Hepatocyte (in vitro differentiated cells): ENCODE measurements at regions not wholly inside any gene's neighbourhood (a gene's known extent, or its start where the extent isn't known, plus 50 kb on each side); places are given as distances from the start of the nearest gene placed in this dataset.
"Not testable (repeated sequence)": the region's sequence is repeated elsewhere in the genome, so short reads cannot be mapped to it uniquely, and the experiment has no call there.

Experiments used
- DNase-seq: peaks from one replicate; pipeline ENCODE4 v3.0.0-alpha.2; 2016; ENCODE audit warnings: low spot score
- H2AFZ ChIP-seq: fragments of 200-600 bp; sonication (generic); 2 replicates; pipeline ENCODE4 v1.6.0; 2016; ENCODE audit warnings: antibody characterized with exemption, mild to moderate bottlenecking
- H3K27ac ChIP-seq: fragments of 200-600 bp; sonication (generic); 2 replicates; pipeline ENCODE4 v1.5.1; 2016; ENCODE audit warnings: mild to moderate bottlenecking
- H3K27me3 ChIP-seq: fragments of 200-600 bp; sonication (generic); 2 replicates; pipeline ENCODE4 v1.6.1; 2016
- H3K36me3 ChIP-seq: fragments of 200-600 bp; sonication (generic); replicated peaks from 2 replicates; pipeline ENCODE4 v1.5.1; 2016; ENCODE audit warnings: low read depth; ENCODE audit not compliant: insufficient read depth
- H3K4me1 ChIP-seq: fragments of 200-600 bp; sonication (generic); 2 replicates; pipeline ENCODE4 v1.5.1; 2016; ENCODE audit warnings: mild to moderate bottlenecking, moderate library complexity; ENCODE audit not compliant: insufficient read depth
- H3K4me2 ChIP-seq: fragments of 200-600 bp; sonication (generic); 2 replicates; pipeline ENCODE4 v1.6.0; 2016
- H3K4me3 ChIP-seq: fragments of 200-600 bp; sonication (generic); 2 replicates; pipeline ENCODE4 v1.5.1; 2016; ENCODE audit warnings: mild to moderate bottlenecking
- H3K79me2 ChIP-seq: fragments of 200-600 bp; sonication (generic); 2 replicates; pipeline ENCODE4 v1.6.0; 2017; ENCODE audit warnings: mild to moderate bottlenecking
- H3K9me2 ChIP-seq: fragments of 200-600 bp; sonication (generic); replicated peaks from 2 replicates; pipeline ENCODE4 v1.6.0; 2017; ENCODE audit warnings: mild to moderate bottlenecking; ENCODE audit not compliant: insufficient read depth
- H3K9me3 ChIP-seq: fragments of 200-600 bp; sonication (generic); 2 replicates; pipeline ENCODE4 v1.5.1; 2016; ENCODE audit warnings: low read depth, mild to moderate bottlenecking
- H4K20me1 ChIP-seq: fragments of 200-600 bp; sonication (generic); 2 replicates; pipeline ENCODE4 v1.6.0; 2016; ENCODE audit warnings: mild to moderate bottlenecking; ENCODE audit not compliant: insufficient read depth, poor library complexity, severe bottlenecking
- EZH2 ChIP-seq: fragments of 200-600 bp; sonication (generic); IDR thresholded peaks from 2 replicates; pipeline ENCODE4 v1.6.1; 2016; ENCODE audit warnings: antibody characterized with exemption, mild to moderate bottlenecking, borderline replicate concordance
- EZH2phosphoT487 ChIP-seq: fragments of 200-600 bp; sonication (generic); IDR thresholded peaks from one replicate; pipeline ENCODE4 v1.6.1; 2018; ENCODE audit warnings: antibody characterized with exemption, mild to moderate bottlenecking, low read depth, moderate library complexity; ENCODE audit not compliant: unreplicated experiment, severe bottlenecking
- WGBS: methylation state at CpG from one replicate; pipeline ENCODE4 v1.1.6; 2016; ENCODE audit warnings: low lambda C conversion rate; ENCODE audit errors: missing lambda C conversion rate; 5-methylcytosine and 5-hydroxymethylcytosine counted together
- TF ChIP-seq, protein P1 (sequence below): fragments of 200-600 bp; sonication (generic); IDR thresholded peaks from 2 replicates; pipeline ENCODE4 v1.5.1; 2016; ENCODE audit warnings: antibody characterized with exemption, mild to moderate bottlenecking; ENCODE audit not compliant: poor library complexity

DNA sequence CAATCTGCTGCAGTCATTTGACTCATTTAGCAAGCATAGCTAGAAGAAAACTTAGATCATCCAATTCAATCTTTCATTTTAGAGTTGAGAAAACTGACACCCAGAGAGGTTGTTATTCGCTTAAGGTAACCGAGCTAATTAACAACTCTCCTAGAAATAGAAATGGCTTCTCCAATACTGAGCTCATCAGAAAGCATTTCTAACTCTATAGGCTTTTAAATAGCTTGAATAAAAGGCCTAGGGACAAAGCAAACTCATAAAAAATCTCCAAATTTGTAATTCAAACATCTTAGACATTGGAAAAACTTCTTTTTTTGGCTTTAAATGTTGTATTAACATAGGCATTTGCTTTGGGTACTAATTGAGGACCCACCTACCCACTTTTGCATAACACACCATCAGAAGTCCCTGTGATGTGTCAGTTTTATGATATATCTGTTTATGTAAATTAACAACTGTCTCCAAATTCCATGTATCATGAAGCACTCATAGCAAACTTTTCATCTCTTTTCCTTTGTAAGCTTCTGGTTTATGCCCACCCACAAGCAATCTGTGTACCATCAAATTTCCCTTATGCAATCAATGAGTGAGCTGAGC, 343.9 kb upstream of the CHST9 start:
- no peak for DNase-seq
- Histone ChIP-seq H3K4me1 (no peaks in the 10 kb centered on the region), H3K27ac (no peak overlapping the region), H3K9me2 (no peaks in the 10 kb centered on the region), H2AFZ (no peak overlapping the region), H3K36me3 (no peaks in the 10 kb centered on the region), H3K27me3 (no peaks in the 10 kb centered on the region), H4K20me1 (no peaks in the 10 kb centered on the region), H3K4me2 (no peak overlapping the region), H3K4me3 (no peak overlapping the region), H3K79me2 (no peaks in the 10 kb centered on the region), H3K9me3 (no peaks in the 10 kb centered on the region)
- TF ChIP-seq EZH2 (no peak), EZH2phosphoT487 (no peak)
- TF ChIP-seq, protein P1, sequence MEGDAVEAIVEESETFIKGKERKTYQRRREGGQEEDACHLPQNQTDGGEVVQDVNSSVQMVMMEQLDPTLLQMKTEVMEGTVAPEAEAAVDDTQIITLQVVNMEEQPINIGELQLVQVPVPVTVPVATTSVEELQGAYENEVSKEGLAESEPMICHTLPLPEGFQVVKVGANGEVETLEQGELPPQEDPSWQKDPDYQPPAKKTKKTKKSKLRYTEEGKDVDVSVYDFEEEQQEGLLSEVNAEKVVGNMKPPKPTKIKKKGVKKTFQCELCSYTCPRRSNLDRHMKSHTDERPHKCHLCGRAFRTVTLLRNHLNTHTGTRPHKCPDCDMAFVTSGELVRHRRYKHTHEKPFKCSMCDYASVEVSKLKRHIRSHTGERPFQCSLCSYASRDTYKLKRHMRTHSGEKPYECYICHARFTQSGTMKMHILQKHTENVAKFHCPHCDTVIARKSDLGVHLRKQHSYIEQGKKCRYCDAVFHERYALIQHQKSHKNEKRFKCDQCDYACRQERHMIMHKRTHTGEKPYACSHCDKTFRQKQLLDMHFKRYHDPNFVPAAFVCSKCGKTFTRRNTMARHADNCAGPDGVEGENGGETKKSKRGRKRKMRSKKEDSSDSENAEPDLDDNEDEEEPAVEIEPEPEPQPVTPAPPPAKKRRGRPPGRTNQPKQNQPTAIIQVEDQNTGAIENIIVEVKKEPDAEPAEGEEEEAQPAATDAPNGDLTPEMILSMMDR: no peak
- WGBS: 89% methylated on average over 2 of the region's 2 CpGs

GRCh38 chr18:27527856-27528255, 342.7 kb upstream of the CHST9 start:
- Histone ChIP-seq H3K9me3 (no peaks in the 10 kb centered on the region), H4K20me1 (no peaks in the 10 kb centered on the region), H3K9me2 (no peaks in the 10 kb centered on the region), H3K36me3 (no peaks in the 10 kb centered on the region), H3K4me1 (no peaks in the 10 kb centered on the region), H3K4me2 (no peak overlapping the region), H3K27me3 (no peaks in the 10 kb centered on the region), H2AFZ (no peak overlapping the region), H3K4me3 (no peak overlapping the region), H3K27ac (no peak overlapping the region), H3K79me2 (no peaks in the 10 kb centered on the region)
- no peak for DNase-seq
- TF ChIP-seq, protein P1: no peak
- TF ChIP-seq EZH2: no peak
- TF ChIP-seq EZH2phosphoT487: no peak
- 71% methylated on average over 3 of the region's 3 CpGs for WGBS

GRCh38 chr18:27520401-27520800, 335.3 kb upstream of the CHST9 start:
- no peaks in the 10 kb centered on the region for H3K79me2 ChIP-seq
- no peak for DNase-seq
- no peak overlapping the region for H3K4me2 ChIP-seq
- no peak overlapping the region for H2AFZ ChIP-seq
- H3K4me3 ChIP-seq: no peak overlapping the region
- H3K9me3 ChIP-seq: no peaks in the 10 kb centered on the region
- no peaks in the 10 kb centered on the region for H3K4me1 ChIP-seq
- no peaks in the 10 kb centered on the region for H4K20me1 ChIP-seq
- no peaks in the 10 kb centered on the region for H3K27me3 ChIP-seq
- no peaks in the 10 kb centered on the region for H3K9me2 ChIP-seq
- H3K27ac ChIP-seq: no peak overlapping the region
- no peaks in the 10 kb centered on the region for H3K36me3 ChIP-seq
- TF ChIP-seq EZH2phosphoT487: no peak
- TF ChIP-seq, protein P1: no peak
- TF ChIP-seq EZH2: no peak
- 76% methylated on average over 2 of the region's 2 CpGs for WGBS

DNA sequence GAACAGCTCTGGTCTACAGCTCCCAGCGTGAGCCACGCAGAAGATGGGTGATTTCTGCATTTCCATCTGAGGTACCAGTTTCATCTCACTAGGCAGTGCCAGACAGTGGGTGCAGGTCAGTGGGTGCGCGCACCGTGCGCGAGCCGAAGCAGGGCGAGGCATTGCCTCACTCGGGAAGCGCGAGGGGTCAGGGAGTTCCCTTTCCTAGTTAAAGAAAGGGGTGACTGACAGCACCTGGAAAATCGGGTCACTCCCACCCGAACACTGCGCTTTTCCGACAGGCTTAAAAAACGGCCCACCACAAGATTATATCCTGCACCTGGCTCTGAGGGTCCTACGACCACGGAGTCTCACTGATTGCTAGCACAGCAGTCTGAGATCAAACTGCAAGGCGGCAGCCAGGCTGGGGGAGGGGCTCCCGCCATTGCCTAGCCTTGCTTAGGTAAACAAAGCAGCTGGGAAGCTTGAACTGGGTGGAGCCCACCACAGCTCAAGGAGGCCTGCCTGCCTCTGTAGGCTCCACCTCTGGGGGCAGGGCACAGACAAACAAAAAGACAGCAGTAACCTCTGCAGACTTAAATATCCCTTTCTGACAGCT, 325.0 kb upstream of the CHST9 start:
- H3K9me3 ChIP-seq, H4K20me1 ChIP-seq, H3K36me3 ChIP-seq, H3K4me3 ChIP-seq, H2AFZ ChIP-seq, H3K4me1 ChIP-seq, H3K27ac ChIP-seq, H3K4me2 ChIP-seq, DNase-seq, H3K79me2 ChIP-seq, H3K9me2 ChIP-seq, H3K27me3 ChIP-seq: not testable (repeated sequence)
- 87% methylated on average over 20 of the region's 21 CpGs for WGBS
